BJ (cell line): ENCODE measurements at regions not wholly inside any gene's neighbourhood (a gene's known extent, or its start where the extent isn't known, plus 50 kb on each side); places are given as distances from the start of the nearest gene placed in this dataset.

Experiments used
- CTCF ChIA-PET: fragments of 350-600 bp; formaldehyde crosslinking; extraction: SDS; loops from one replicate; lab custom pipeline; 2021; ENCODE audit warnings: antibody characterized with exemption, inconsistent platforms; lab: Yijun Ruan, JAX
- POLR2A ChIA-PET: fragments of 300-600 bp; sonication (Branson Sonifier 250); formaldehyde crosslinking; extraction: SDS; loops from one replicate; lab custom pipeline; 2021; ENCODE audit warnings: antibody characterized with exemption; lab: Charles Lee
- DNase-seq: peaks from one replicate; pipeline ENCODE4 v3.0.0-alpha.2; 2011; ENCODE audit warnings: low read depth
- H3K27me3 ChIP-seq: 2 replicates; pipeline ENCODE4 v1.6.0; 2011; ENCODE audit warnings: low read length; ENCODE audit not compliant: control insufficient read depth, insufficient read depth
- H3K36me3 ChIP-seq: 2 replicates; pipeline ENCODE4 v1.5.1; 2011; ENCODE audit warnings: low read length; ENCODE audit not compliant: control insufficient read depth, insufficient read depth
- H3K4me3 ChIP-seq: 2 replicates; pipeline ENCODE4 v1.5.1; 2011; ENCODE audit warnings: low read depth, mild to moderate bottlenecking, control low read depth, low read length
- CTCF ChIP-seq: IDR thresholded peaks from 2 replicates; pipeline ENCODE4 v1.5.1; 2011; ENCODE audit warnings: low read depth, mild to moderate bottlenecking, control low read depth, inconsistent platforms, low read length, moderate library complexity; ENCODE audit not compliant: insufficient read depth

- Histone ChIP-seq H3K4me3 (no peak overlapping the region), H3K27me3 (no peaks in the 10 kb centered on the region), H3K36me3 (no peaks in the 10 kb centered on the region)
- ChIA-PET POLR2A (no interaction called here), CTCF (interaction anchor here (0.6 to 1.1 kb wide), 2 partner anchors 240 to 1147 kb away, joined by 3 read pairs; no protein-coding TSS in a partner anchor)
- no peak for TF ChIP-seq CTCF
- no peak for DNase-seq
Observed at GRCh38 chr3:39744746-39745145, 64.7 kb upstream of the MYRIP start.

DNA sequence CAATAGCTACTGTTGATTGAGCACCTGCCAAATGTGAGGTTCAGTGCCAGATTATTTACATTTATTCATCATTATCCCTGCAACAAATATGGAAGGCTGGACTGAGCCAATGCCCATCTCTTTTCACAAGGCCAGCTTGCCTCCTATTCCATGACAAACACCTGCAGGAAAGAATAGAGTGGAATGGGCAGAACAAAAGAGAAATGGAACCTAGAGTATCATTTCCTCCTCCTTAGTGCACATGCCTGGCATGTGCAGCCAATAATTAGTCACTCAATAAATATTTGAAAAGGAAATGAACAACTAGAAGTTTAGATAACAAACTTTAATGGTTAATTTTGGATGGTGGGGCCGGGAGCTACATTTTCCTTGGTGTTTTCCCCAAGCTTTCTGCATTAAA is 61.4 kb upstream of the MYRIP start:
- H3K36me3 ChIP-seq = no peaks in the 10 kb centered on the region
- CTCF ChIA-PET = no interaction called here
- TF ChIP-seq CTCF = no peak
- no peak for DNase-seq
- H3K4me3 ChIP-seq = no peak overlapping the region
- POLR2A ChIA-PET = no interaction called here
- no peaks in the 10 kb centered on the region for H3K27me3 ChIP-seq

DNA sequence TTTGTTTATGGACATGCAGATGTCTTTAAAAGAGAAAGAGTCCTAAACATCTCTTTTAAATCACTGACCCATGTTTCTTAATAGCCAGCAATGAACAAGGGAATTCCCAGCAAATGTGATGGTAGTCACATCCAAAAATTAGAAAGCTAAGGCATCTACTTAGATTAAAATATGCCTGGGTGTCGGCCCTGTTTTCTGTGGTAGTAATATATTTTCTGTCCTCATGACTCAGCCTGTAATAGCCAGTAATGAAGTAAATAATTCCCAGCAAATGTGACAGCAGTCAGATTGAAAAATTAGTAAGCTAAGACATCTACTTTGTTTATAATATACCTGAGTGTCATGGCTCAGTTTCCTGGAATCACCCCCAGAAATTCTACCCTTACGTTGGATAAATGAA is 60.6 kb upstream of the MYRIP start:
- ChIA-PET CTCF (no interaction called here), POLR2A (no interaction called here)
- no peaks in the 10 kb centered on the region for H3K27me3 ChIP-seq
- H3K4me3 ChIP-seq = no peak overlapping the region
- H3K36me3 ChIP-seq = no peaks in the 10 kb centered on the region
- DNase-seq = no peak
- no peak for TF ChIP-seq CTCF

- CTCF ChIA-PET = no interaction called here
Observed at GRCh38 chr3:39750712-39751111, 58.7 kb upstream of the MYRIP start.

GRCh38 chr3:39751286-39751685 is 58.1 kb upstream of the MYRIP start:
- no peak overlapping the region for H3K4me3 ChIP-seq
- H3K27me3 ChIP-seq = no peaks in the 10 kb centered on the region
- POLR2A ChIA-PET = no interaction called here
- no peak for TF ChIP-seq CTCF
- CTCF ChIA-PET = no interaction called here
- DNase-seq = no peak
- H3K36me3 ChIP-seq = no peaks in the 10 kb centered on the region

More at GRCh38 chr3:39750712-39751111, 58.7 kb upstream of the MYRIP start:
- TF ChIP-seq CTCF = no peak
- Histone ChIP-seq H3K36me3 (no peaks in the 10 kb centered on the region), H3K4me3 (no peak overlapping the region), H3K27me3 (no peaks in the 10 kb centered on the region)
- DNase-seq = no peak
- POLR2A ChIA-PET = no interaction called here
